Activated T-cell treated with anti-CD3 and anti-CD28 coated beads, Interleukin-2, amount 50 U/mL, for 48 hours (primary cell): ENCODE measurements at regions not wholly inside any gene's neighbourhood (a gene's known extent, or its start where the extent isn't known, plus 50 kb on each side); places are given as distances from the start of the nearest gene placed in this dataset.

Experiments
- DNase-seq, 2 experiments: peaks; one replicate each; pipeline ENCODE4 v3.0.0-alpha.2; 2020

GRCh38 chr2:126831234-126832005, 67.3 kb upstream of the TEX51 start:
- no peak for DNase-seq

GRCh38 chr2:126832014-126832413, 66.7 kb upstream of the TEX51 start:
- no peak for DNase-seq

GRCh38 chr2:126832757-126833156, 65.9 kb upstream of the TEX51 start:
- no peak for DNase-seq

GRCh38 chr2:126834006-126834659, 64.6 kb upstream of the TEX51 start:
- no peak for DNase-seq

GRCh38 chr2:126835261-126835660, 63.4 kb upstream of the TEX51 start:
- no peak for DNase-seq

GRCh38 chr2:126835831-126836230, 62.9 kb upstream of the TEX51 start:
- no peak for DNase-seq

- DNase-seq = no peak
Observed at GRCh38 chr2:126836761-126837679, 61.7 kb upstream of the TEX51 start.

GRCh38 chr2:126837966-126838715, 60.5 kb upstream of the TEX51 start:
- no peak for DNase-seq

- DNase-seq = no peak
Observed at GRCh38 chr2:126838716-126838985, 60.0 kb upstream of the TEX51 start.

- DNase-seq = no peak
Observed at GRCh38 chr2:126839796-126840195, 58.9 kb upstream of the TEX51 start.

- DNase-seq = no peak
Observed at GRCh38 chr2:126843081-126843480, 55.6 kb upstream of the TEX51 start.

GRCh38 chr2:126846241-126846640, 52.4 kb upstream of the TEX51 start:
- DNase-seq = no peak
